Uterus (tissue), 2 donors: ENCODE measurements at regions not wholly inside any gene's neighbourhood (a gene's known extent, or its start where the extent isn't known, plus 50 kb on each side); places are given as distances from the start of the nearest gene placed in this dataset.
"Not testable (repeated sequence)": the region's sequence is repeated elsewhere in the genome, so short reads cannot be mapped to it uniquely, and the experiment has no call there.

Experiments
- POLR2A ChIP-seq, 2 donors: fragments of 450-650 bp; IDR thresholded peaks; one replicate each; pipeline ENCODE4 v1.6.1; 2016; ENCODE audit warnings: antibody characterized with exemption in 2 of 2, mild to moderate bottlenecking in 1 of 2, moderate library complexity in 1 of 2
- TF ChIP-seq, protein P1 (sequence below), 4 experiments: fragments of 200-600 bp in 2 of 4; fragments of 450-650 bp in 2 of 4; sonication (generic) in 2 of 4; IDR thresholded peaks; one replicate each; pipeline ENCODE4 v1.5.1; 2016 to 2019; ENCODE audit warnings: antibody characterized with exemption in 4 of 4, mild to moderate bottlenecking in 2 of 4, moderate library complexity in 1 of 4

DNA sequence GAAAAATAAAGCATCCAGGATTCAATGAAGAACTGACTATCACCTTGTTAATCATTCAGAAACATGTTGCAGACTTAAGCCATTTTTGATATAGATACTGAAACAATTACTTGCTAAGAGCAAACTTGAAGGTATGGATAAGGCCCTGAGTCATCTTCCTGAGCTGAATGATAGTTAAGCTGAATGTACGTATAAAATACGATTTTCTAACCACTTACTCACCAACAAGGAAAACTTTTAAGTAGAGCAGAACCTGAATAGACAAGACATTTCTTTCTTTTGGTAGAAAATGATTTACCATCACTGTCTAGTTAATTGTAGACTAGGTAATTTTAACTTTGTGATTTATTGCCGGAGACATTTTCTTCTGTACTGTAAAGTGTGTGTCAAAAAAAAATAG is 261.2 kb downstream of the RTP5 start:
- TF ChIP-seq, protein P1, sequence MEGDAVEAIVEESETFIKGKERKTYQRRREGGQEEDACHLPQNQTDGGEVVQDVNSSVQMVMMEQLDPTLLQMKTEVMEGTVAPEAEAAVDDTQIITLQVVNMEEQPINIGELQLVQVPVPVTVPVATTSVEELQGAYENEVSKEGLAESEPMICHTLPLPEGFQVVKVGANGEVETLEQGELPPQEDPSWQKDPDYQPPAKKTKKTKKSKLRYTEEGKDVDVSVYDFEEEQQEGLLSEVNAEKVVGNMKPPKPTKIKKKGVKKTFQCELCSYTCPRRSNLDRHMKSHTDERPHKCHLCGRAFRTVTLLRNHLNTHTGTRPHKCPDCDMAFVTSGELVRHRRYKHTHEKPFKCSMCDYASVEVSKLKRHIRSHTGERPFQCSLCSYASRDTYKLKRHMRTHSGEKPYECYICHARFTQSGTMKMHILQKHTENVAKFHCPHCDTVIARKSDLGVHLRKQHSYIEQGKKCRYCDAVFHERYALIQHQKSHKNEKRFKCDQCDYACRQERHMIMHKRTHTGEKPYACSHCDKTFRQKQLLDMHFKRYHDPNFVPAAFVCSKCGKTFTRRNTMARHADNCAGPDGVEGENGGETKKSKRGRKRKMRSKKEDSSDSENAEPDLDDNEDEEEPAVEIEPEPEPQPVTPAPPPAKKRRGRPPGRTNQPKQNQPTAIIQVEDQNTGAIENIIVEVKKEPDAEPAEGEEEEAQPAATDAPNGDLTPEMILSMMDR (IDR thresholded peaks at IDR 0.05), result not testable (repeated sequence)
- TF ChIP-seq POLR2A (IDR thresholded peaks at IDR 0.05), result not testable (repeated sequence)
